CD14-positive monocyte (primary cell): ENCODE measurements at regions not wholly inside any gene's neighbourhood (a gene's known extent, or its start where the extent isn't known, plus 50 kb on each side); places are given as distances from the start of the nearest gene placed in this dataset.

Experiments
- DNase-seq, 3 donors: peaks; one replicate each; pipeline ENCODE4 v3.0.0-alpha.2; 2011 to 2022
- H2AFZ ChIP-seq: 2 replicates; pipeline ENCODE4 v1.6.0; 2012; ENCODE audit warnings: mild to moderate bottlenecking, low read depth, low read length, inconsistent platforms; ENCODE audit not compliant: insufficient read depth, poor library complexity, severe bottlenecking
- H3K27ac ChIP-seq, 2 donors: 1 replicate in 1 of 2; 2 replicates in 1 of 2; pipeline ENCODE4 v1.5.1; 2012 to 2013; ENCODE audit warnings: low read length in 2 of 2, control low read depth in 1 of 2, inconsistent platforms in 1 of 2, low read depth in 1 of 2, mild to moderate bottlenecking in 1 of 2
- H3K27me3 ChIP-seq, 2 donors: one replicate each; pipeline versions ENCODE4 v1.6.0 to v1.6.1; 2011 to 2013; ENCODE audit warnings: low read length in 2 of 2; ENCODE audit not compliant: control insufficient read depth in 2 of 2, insufficient read depth in 2 of 2
- H3K36me3 ChIP-seq, 2 donors: replicated peaks in 1 of 2; 1 replicate in 1 of 2; 2 replicates in 1 of 2; pipeline versions ENCODE4 v1.5.1 to v1.6.1; 2012 to 2013; ENCODE audit warnings: low read length in 2 of 2, control low read depth in 1 of 2, inconsistent platforms in 1 of 2, mild to moderate bottlenecking in 1 of 2; ENCODE audit not compliant: insufficient read depth in 2 of 2, control insufficient read depth in 1 of 2
- H3K4me1 ChIP-seq, 2 donors: 1 replicate in 1 of 2; 2 replicates in 1 of 2; pipeline versions ENCODE4 v1.5.1 to v1.6.1; 2012 to 2013; ENCODE audit warnings: low read length in 2 of 2, control low read depth in 1 of 2, inconsistent platforms in 1 of 2, mild to moderate bottlenecking in 1 of 2, moderate library complexity in 1 of 2; ENCODE audit not compliant: insufficient read depth in 2 of 2, control insufficient read depth in 1 of 2
- H3K4me2 ChIP-seq: replicated peaks from 2 replicates; pipeline ENCODE3; 2012; ENCODE audit warnings: low read length, moderate library complexity, mild to moderate bottlenecking; ENCODE audit not compliant: poor library complexity, severe bottlenecking; ENCODE audit errors: extremely low read depth
- H3K4me3 ChIP-seq, 3 experiments: fragments of 200-600 bp in 1 of 3; sonication (generic) in 1 of 3; replicated peaks in 1 of 3; 1 replicate in 2 of 3; 2 replicates in 1 of 3; pipeline ENCODE4 v1.5.1; 2011 to 2013; ENCODE audit warnings: low read length in 3 of 3, mild to moderate bottlenecking in 3 of 3, control low read depth in 2 of 3, low read depth in 2 of 3, inconsistent platforms in 1 of 3, moderate library complexity in 1 of 3
- H3K79me2 ChIP-seq: 2 replicates; pipeline ENCODE4 v1.6.0; 2012; ENCODE audit warnings: mild to moderate bottlenecking, control low read depth, inconsistent platforms, low read length, moderate library complexity; ENCODE audit not compliant: insufficient read depth
- H3K9ac ChIP-seq: 2 replicates; pipeline ENCODE4 v1.6.0; 2017; ENCODE audit warnings: low read length, mild to moderate bottlenecking; ENCODE audit not compliant: insufficient read depth, poor library complexity, severe bottlenecking
- H3K9me3 ChIP-seq, 2 donors: replicated peaks in 1 of 2; 1 replicate in 1 of 2; 2 replicates in 1 of 2; pipeline versions ENCODE4 v1.5.1 to v1.6.1; 2012 to 2013; ENCODE audit warnings: low read length in 2 of 2, control low read depth in 1 of 2; ENCODE audit not compliant: control insufficient read depth in 1 of 2, insufficient read depth in 1 of 2
- H4K20me1 ChIP-seq: 2 replicates; pipeline ENCODE4 v1.6.0; 2012; ENCODE audit warnings: mild to moderate bottlenecking, low read length, control low read depth, moderate library complexity; ENCODE audit not compliant: insufficient read depth
- H3K27ac Mint-ChIP-seq, 7 donors: one replicate each; pipeline ENCODE4 v1.8.0; 2020; ENCODE audit warnings: mild to moderate bottlenecking in 7 of 7, mixed read lengths in 7 of 7, moderate library complexity in 6 of 7, inconsistent platforms in 2 of 7
- H3K27me3 Mint-ChIP-seq, 3 donors: one replicate each; pipeline ENCODE4 v1.8.0; 2021 to 2022; ENCODE audit warnings: low read depth in 3 of 3, mild to moderate bottlenecking in 3 of 3, mixed read lengths in 3 of 3, moderate library complexity in 3 of 3, inconsistent platforms in 1 of 3
- H3K36me3 Mint-ChIP-seq, 2 donors: one replicate each; pipeline ENCODE4 v1.8.0; 2020; ENCODE audit warnings: mixed read lengths in 2 of 2, inconsistent platforms in 1 of 2, mild to moderate bottlenecking in 1 of 2
- H3K4me1 Mint-ChIP-seq: one replicate; pipeline ENCODE4 v1.8.0; 2020; ENCODE audit warnings: mild to moderate bottlenecking, mixed read lengths
- H3K4me3 Mint-ChIP-seq, 2 donors: one replicate each; pipeline ENCODE4 v1.8.0; 2020; ENCODE audit warnings: mild to moderate bottlenecking in 2 of 2, mixed read lengths in 2 of 2, moderate library complexity in 1 of 2
- H3K9me3 Mint-ChIP-seq, 7 donors: one replicate each; pipeline ENCODE4 v1.8.0; 2020 to 2022; ENCODE audit warnings: mixed read lengths in 7 of 7, mild to moderate bottlenecking in 6 of 7, moderate library complexity in 6 of 7, inconsistent platforms in 2 of 7
- CTCF ChIP-seq: fragments of 200-600 bp; IDR thresholded peaks from one replicate; pipeline ENCODE4 v1.8.0; 2022; ENCODE audit warnings: antibody characterized with exemption, mild to moderate bottlenecking
- WGBS: methylation state at CpG from one replicate; pipeline ENCODE4 v1.1.5; 2013; ENCODE audit warnings: missing lambda C conversion rate; ENCODE audit not compliant: insufficient coverage; 5-methylcytosine and 5-hydroxymethylcytosine counted together
- intact Hi-C, 2 donors: fragments of 100-400 bp; cut with micrococcal nuclease; formaldehyde crosslinking; loops; one replicate each; pipeline versions ENCODE4 v1.15.0 to v1.15.1; 2023

DNA sequence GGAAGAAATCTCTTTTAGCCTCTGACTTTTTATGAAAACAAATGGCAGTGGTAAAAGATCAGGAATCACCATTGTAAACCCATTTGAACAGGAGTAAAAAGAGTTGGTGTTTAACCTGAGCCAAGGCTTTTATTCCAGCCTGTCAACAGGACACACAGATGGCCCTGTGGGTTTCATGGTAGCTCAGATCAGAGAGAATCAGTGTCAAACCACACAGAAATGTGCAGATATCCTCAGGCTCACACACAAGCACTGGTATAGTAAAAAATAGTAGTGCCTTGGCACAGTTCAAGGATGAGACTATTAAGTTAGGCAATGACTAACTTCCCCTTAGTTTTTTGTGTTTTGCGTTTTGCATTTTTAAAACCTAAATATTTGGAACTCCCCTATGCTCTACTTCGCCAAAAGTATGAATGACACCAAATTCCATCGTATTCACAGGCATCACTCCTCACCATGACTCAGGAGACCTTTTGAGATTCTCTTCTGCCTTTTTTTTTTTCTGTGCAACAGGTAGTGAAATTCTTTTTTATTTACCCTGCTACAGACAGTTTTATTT is 1200.0 kb downstream of the CDH11 start:
- intact Hi-C loops = no loop called here
- no peaks in the 10 kb centered on the region for H3K4me1 ChIP-seq
- Mint-ChIP-seq H3K9me3 (peaks cover 0 to 10% (median 3%) of the 10 kb centered on the region in 7 donors), H3K36me3 (no peaks in the 10 kb centered on the region), H3K4me1 (no peaks in the 10 kb centered on the region), H3K27ac (no peak overlapping the region), H3K4me3 (no peak overlapping the region), H3K27me3 (no peaks in the 10 kb centered on the region)
- DNase-seq = no peak
- H3K27me3 ChIP-seq = no peaks in the 10 kb centered on the region
- TF ChIP-seq CTCF = no peak
- no peak overlapping the region for H2AFZ ChIP-seq
- H3K79me2 ChIP-seq = no peaks in the 10 kb centered on the region
- H3K9ac ChIP-seq = no peak overlapping the region
- WGBS = 87% methylated on average over 3 of the region's 3 CpGs
- H4K20me1 ChIP-seq = no peaks in the 10 kb centered on the region
- H3K9me3 ChIP-seq = peaks cover 0 to 8% of the 10 kb centered on the region in 2 donors
- H3K36me3 ChIP-seq = no peaks in the 10 kb centered on the region
- no peak overlapping the region for H3K4me3 ChIP-seq
- H3K4me2 ChIP-seq = no peak overlapping the region
- H3K27ac ChIP-seq = no peak overlapping the region

- H3K27me3 ChIP-seq = no peaks in the 10 kb centered on the region
- Mint-ChIP-seq H3K27ac (no peak overlapping the region), H3K27me3 (peaks cover 0 to 1% (median 0%) of the 10 kb centered on the region in 3 donors), H3K4me1 (no peaks in the 10 kb centered on the region), H3K9me3 (peaks cover 0 to 4% (median 0%) of the 10 kb centered on the region in 7 donors), H3K36me3 (no peaks in the 10 kb centered on the region), H3K4me3 (no peak overlapping the region)
- H3K9me3 ChIP-seq = no peaks in the 10 kb centered on the region
- DNase-seq = no peak
- H3K27ac ChIP-seq = no peak overlapping the region
- H3K36me3 ChIP-seq = no peaks in the 10 kb centered on the region
- intact Hi-C loops = no loop called here
- no peak overlapping the region for H3K4me3 ChIP-seq
- H3K79me2 ChIP-seq = no peaks in the 10 kb centered on the region
- H3K4me2 ChIP-seq = no peak overlapping the region
- no peak overlapping the region for H2AFZ ChIP-seq
- no peak for TF ChIP-seq CTCF
- no peaks in the 10 kb centered on the region for H3K4me1 ChIP-seq
- no CpG with 5 or more reads among the region's 1 CpG for WGBS
- H4K20me1 ChIP-seq = no peaks in the 10 kb centered on the region
- no peak overlapping the region for H3K9ac ChIP-seq
These were observed 1208.6 kb downstream of the CDH11 start for GRCh38 chr16:63913290-63913689.
